A673 (cell line): ENCODE measurements at regions not wholly inside any gene's neighbourhood (a gene's known extent, or its start where the extent isn't known, plus 50 kb on each side); places are given as distances from the start of the nearest gene placed in this dataset.
A peak's percentile ranks its signal among the peaks of the same experiment; 100 is the strongest.
"Not testable (repeated sequence)": the region's sequence is repeated elsewhere in the genome, so short reads cannot be mapped to it uniquely, and the experiment has no call there.

ENCODE experiments used
- BruUV-seq: library from RNA; stranded (reverse); fragments of 400-500 nt; replicated peaks from 2 replicates; lab custom pipeline; 2021; lab: Mats Ljungman, UMichigan
- CTCF ChIA-PET: fragments of 300-600 bp; sonication (Branson Sonifier 250); formaldehyde crosslinking; loops from one replicate; lab custom pipeline; 2022; ENCODE audit warnings: antibody characterized with exemption; lab: Charles Lee
- POLR2A ChIA-PET: fragments of 300-600 bp; sonication (Branson Sonifier 250); formaldehyde crosslinking; loops from one replicate; lab custom pipeline; 2022; ENCODE audit warnings: antibody characterized with exemption; ENCODE audit not compliant: low non-redundant PET; lab: Charles Lee
- DNase-seq: peaks from one replicate; pipeline ENCODE4 v3.0.0-alpha.2; 2015; ENCODE audit warnings: low spot score
- H3K27ac ChIP-seq: fragments of 200-600 bp; sonication (generic); 2 replicates; pipeline ENCODE4 v1.5.1; 2016; ENCODE audit warnings: mixed run types, low read depth, mild to moderate bottlenecking, mixed read lengths, antibody characterized with exemption, low read length; ENCODE audit not compliant: poor library complexity, severe bottlenecking
- H3K27me3 ChIP-seq: fragments of 200-600 bp; sonication (generic); replicated peaks from 2 replicates; pipeline ENCODE4 v1.6.1; 2017; ENCODE audit warnings: mixed run types, low read depth, mild to moderate bottlenecking, mixed read lengths, antibody characterized with exemption, low read length; ENCODE audit not compliant: insufficient read depth, poor library complexity
- H3K36me3 ChIP-seq: fragments of 200-600 bp; sonication (generic); 2 replicates; pipeline ENCODE4 v1.6.1; 2016; ENCODE audit warnings: mixed run types, mild to moderate bottlenecking, mixed read lengths, antibody characterized with exemption, low read length; ENCODE audit not compliant: insufficient read depth, poor library complexity, severe bottlenecking
- H3K4me1 ChIP-seq: fragments of 200-600 bp; sonication (generic); 2 replicates; pipeline ENCODE4 v1.6.1; 2017; ENCODE audit warnings: mixed run types, mild to moderate bottlenecking, mixed read lengths, antibody characterized with exemption, low read length; ENCODE audit not compliant: insufficient read depth, poor library complexity, severe bottlenecking
- H3K4me3 ChIP-seq: fragments of 200-600 bp; sonication (generic); 2 replicates; pipeline ENCODE4 v1.5.1; 2016; ENCODE audit warnings: low read depth, mixed run types, mild to moderate bottlenecking, mixed read lengths, low read length; ENCODE audit not compliant: poor library complexity, severe bottlenecking
- H3K9me3 ChIP-seq: fragments of 200-600 bp; sonication (generic); 2 replicates; pipeline ENCODE4 v1.6.1; 2016; ENCODE audit warnings: mixed run types, low read depth, mild to moderate bottlenecking, mixed read lengths, antibody characterized with exemption, low read length; ENCODE audit not compliant: poor library complexity, severe bottlenecking
- EZH2 ChIP-seq: fragments of 200-600 bp; sonication (generic); IDR thresholded peaks from 2 replicates; pipeline ENCODE4 v1.6.1; 2017; ENCODE audit warnings: borderline replicate concordance, low read depth, mild to moderate bottlenecking, mixed read lengths, antibody characterized with exemption, low read length; ENCODE audit not compliant: poor library complexity, severe bottlenecking
- intact Hi-C: fragments of 100-400 bp; cut with micrococcal nuclease; formaldehyde crosslinking; loops from one replicate; pipeline ENCODE4 v1.10.0; 2022; ENCODE audit not compliant: unreplicated experiment
- TF ChIP-seq, protein P1 (sequence below): fragments of 300-800, 200-600 bp; sonication (generic); conservative IDR thresholded peaks from 2 replicates; pipeline ENCODE4 v1.5.1; 2017; ENCODE audit warnings: low read depth, mild to moderate bottlenecking, antibody characterized with exemption, low read length, moderate library complexity, mixed read lengths

DNA sequence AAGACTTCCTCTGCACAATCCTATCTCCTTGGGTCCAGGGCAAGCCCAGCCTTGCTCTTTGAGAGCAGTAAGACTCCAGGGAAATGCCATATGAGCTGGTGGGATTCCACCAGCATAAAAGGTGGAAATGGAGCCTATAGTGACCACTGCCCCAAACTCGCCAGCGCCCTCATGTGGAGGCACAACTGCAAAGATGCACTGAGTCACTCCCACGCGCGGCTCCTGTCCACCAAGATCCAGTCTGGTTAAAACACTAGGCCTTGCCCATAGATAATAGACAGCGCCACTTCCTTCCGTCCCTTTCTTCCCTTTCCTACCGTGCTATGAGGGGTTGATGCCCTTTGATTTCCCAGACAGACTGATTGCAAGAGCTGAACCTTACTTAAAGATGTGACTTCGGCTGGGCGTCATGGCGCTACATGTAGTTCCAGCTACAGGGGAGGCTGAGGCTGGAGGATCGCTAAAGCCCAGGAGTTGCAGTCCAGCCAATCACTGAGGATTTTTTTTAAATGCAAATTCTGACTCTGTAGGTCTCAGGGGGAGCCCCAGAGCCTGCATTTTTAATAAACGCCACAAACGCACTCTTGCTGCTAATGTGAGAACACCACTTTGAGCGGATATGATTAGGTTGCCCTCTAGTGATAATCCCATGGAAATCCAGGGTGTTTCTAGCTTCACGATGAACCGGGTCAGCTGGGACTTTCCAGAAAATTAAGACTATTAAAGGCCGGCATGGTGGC lies 136.5 kb downstream of the EPC1 start:
- intact Hi-C loops: no loop called here
- no peaks in the 10 kb centered on the region for H3K27me3 ChIP-seq
- no TSS peak for BruUV-seq
- no peak overlapping the region for H3K27ac ChIP-seq
- ChIA-PET CTCF (interaction anchor here (0.6 kb wide), 4 partner anchors 21 to 177 kb away, joined by 3 to 5 read pairs (median 5); no protein-coding TSS in a partner anchor), POLR2A (no interaction called here)
- no peaks in the 10 kb centered on the region for H3K9me3 ChIP-seq
- H3K4me1 ChIP-seq: no peaks in the 10 kb centered on the region
- H3K4me3 ChIP-seq: no peak overlapping the region
- H3K36me3 ChIP-seq: no peaks in the 10 kb centered on the region
- TF ChIP-seq EZH2: no peak
- TF ChIP-seq, protein P1, sequence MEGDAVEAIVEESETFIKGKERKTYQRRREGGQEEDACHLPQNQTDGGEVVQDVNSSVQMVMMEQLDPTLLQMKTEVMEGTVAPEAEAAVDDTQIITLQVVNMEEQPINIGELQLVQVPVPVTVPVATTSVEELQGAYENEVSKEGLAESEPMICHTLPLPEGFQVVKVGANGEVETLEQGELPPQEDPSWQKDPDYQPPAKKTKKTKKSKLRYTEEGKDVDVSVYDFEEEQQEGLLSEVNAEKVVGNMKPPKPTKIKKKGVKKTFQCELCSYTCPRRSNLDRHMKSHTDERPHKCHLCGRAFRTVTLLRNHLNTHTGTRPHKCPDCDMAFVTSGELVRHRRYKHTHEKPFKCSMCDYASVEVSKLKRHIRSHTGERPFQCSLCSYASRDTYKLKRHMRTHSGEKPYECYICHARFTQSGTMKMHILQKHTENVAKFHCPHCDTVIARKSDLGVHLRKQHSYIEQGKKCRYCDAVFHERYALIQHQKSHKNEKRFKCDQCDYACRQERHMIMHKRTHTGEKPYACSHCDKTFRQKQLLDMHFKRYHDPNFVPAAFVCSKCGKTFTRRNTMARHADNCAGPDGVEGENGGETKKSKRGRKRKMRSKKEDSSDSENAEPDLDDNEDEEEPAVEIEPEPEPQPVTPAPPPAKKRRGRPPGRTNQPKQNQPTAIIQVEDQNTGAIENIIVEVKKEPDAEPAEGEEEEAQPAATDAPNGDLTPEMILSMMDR: peak; percentile 63
- DNase-seq: peak; percentile 83

DNA sequence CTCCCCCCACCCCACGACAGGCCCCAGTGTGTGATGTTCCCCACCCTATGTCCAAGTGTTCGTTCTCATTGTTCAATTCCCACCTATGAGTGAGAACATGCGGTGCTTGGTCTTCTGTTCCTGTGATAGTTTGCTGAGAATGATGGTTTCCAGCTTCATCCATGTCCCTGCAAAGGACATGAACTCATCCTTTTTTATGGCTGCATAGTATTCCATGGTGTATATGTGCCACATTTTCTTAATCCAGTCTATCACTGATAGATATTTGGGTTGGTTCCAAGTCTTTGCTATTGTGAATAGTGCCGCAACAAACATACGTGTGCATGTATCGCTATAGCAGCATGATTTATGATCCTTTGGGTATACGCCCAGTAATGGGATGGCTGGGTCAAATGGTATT lies 139.0 kb downstream of the EPC1 start:
- H3K4me1 ChIP-seq, H3K9me3 ChIP-seq, H3K27me3 ChIP-seq, CTCF ChIA-PET, DNase-seq, H3K27ac ChIP-seq, BruUV-seq, H3K36me3 ChIP-seq, H3K4me3 ChIP-seq, POLR2A ChIA-PET: not testable (repeated sequence)
- intact Hi-C loops: loop anchor here (10.0 kb wide), 2 partner anchors 343 to 373 kb away; no protein-coding TSS in a partner anchor

DNA sequence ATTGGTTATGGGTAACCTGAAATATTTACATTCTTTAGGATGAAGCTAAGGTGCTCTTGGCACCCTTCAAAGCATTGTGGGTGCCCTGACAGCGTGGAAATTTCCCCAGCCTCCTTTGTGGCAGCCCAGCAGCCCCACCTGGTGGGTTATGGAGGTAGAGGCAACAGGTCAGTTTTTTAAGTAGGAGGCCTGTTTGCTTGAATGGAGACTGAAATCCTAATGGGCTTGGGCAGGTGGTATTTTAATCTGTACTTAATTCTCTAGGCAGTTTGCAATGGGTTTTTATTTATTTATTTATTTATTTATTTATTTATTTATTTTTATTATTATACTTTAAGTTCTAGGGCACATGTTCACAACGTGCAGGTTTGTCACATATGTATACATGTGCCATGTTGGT lies 139.4 kb downstream of the EPC1 start:
- Histone ChIP-seq H3K4me3 (no peak overlapping the region), H3K27me3 (no peaks in the 10 kb centered on the region), H3K27ac (no peak overlapping the region), H3K4me1 (no peaks in the 10 kb centered on the region), H3K36me3 (no peaks in the 10 kb centered on the region), H3K9me3 (no peaks in the 10 kb centered on the region)
- BruUV-seq: no TSS peak
- TF ChIP-seq, protein P1: peak; percentile 69
- TF ChIP-seq EZH2: no peak
- DNase-seq: peak; percentile 75
- POLR2A ChIA-PET: no interaction called here
- intact Hi-C loops: loop anchor here (10.0 kb wide), 2 partner anchors 343 to 373 kb away; no protein-coding TSS in a partner anchor
- CTCF ChIA-PET: no interaction called here

DNA sequence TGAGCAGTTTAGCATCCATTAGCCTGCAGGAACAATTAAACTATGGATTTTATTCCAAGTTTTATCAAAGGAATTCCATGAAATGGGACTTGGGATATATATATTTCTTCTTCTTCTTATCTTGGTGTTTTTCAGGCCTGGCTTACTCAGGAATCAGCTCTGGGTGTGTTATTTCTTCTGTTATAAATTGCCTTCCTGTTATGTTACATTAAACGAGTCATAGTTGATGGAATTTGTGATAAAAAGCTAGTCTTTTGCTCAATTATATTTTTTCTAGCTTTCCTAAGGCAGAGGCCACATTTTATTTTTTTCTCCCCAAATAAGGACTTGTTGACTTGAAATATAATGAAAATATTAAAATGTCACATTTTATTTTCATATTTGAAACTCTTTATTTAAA lies 141.3 kb downstream of the EPC1 start:
- Histone ChIP-seq H3K9me3 (no peaks in the 10 kb centered on the region), H3K27ac (no peak overlapping the region), H3K36me3 (no peaks in the 10 kb centered on the region), H3K4me3 (no peak overlapping the region), H3K4me1 (no peaks in the 10 kb centered on the region), H3K27me3 (no peaks in the 10 kb centered on the region)
- TF ChIP-seq, protein P1: no peak
- no peak for TF ChIP-seq EZH2
- CTCF ChIA-PET: no interaction called here
- no TSS peak for BruUV-seq
- POLR2A ChIA-PET: interaction anchor here (0.6 kb wide), 1 partner anchor 121 kb away, joined by 3 read pairs; no protein-coding TSS in a partner anchor
- intact Hi-C loops: loop anchor here (10.0 kb wide), 2 partner anchors 341 to 371 kb away; no protein-coding TSS in a partner anchor
- no peak for DNase-seq
